Endothelial cell of umbilical vein (primary cell): ENCODE measurements at regions not wholly inside any gene's neighbourhood (a gene's known extent, or its start where the extent isn't known, plus 50 kb on each side); places are given as distances from the start of the nearest gene placed in this dataset.

Source experiments
- BruUV-seq: library from RNA; stranded (reverse); fragments of 400-500 nt; replicated peaks from 2 replicates; lab custom pipeline; 2021; lab: Mats Ljungman, UMichigan
- CTCF ChIA-PET: fragments of 300-600, 350-600 bp; sonication (Branson Sonifier 250); formaldehyde crosslinking; loops from one replicate; lab custom pipeline; 2021; ENCODE audit warnings: antibody characterized with exemption, inconsistent platforms; lab: Charles Lee
- POLR2A ChIA-PET: fragments of 300-600, 350-600 bp; sonication (Branson Sonifier 250); formaldehyde crosslinking; loops from one replicate; lab custom pipeline; 2021; ENCODE audit warnings: antibody characterized with exemption, inconsistent platforms; lab: Charles Lee
- DNase-seq: peaks from one replicate; pipeline ENCODE4 v3.0.0-alpha.2; 2011; ENCODE audit warnings: low read depth, low spot score
- FAIRE-seq: peaks from 2 replicates; lab custom pipeline; 2011; peaks lifted over from hg19 to GRCh38; lab: Jason Lieb, UNC
- H2AFZ ChIP-seq: 2 replicates; pipeline ENCODE4 v1.6.0; 2012; ENCODE audit warnings: low read depth, low read length, control low read depth, inconsistent platforms
- H3K27ac ChIP-seq: 2 replicates; pipeline ENCODE4 v1.5.1; 2011; ENCODE audit warnings: low read depth, mild to moderate bottlenecking, control low read depth, low read length, moderate library complexity; ENCODE audit not compliant: insufficient read depth
- H3K27me3 ChIP-seq, 2 experiments: 2 replicates each; pipeline versions ENCODE4 v1.6.0 to v1.6.1; 2011; ENCODE audit warnings: low read length in 2 of 2, mixed read lengths in 1 of 2; ENCODE audit not compliant: control insufficient read depth in 2 of 2, insufficient read depth in 2 of 2
- H3K36me3 ChIP-seq, 2 experiments: 2 replicates in 1 of 2; 3 replicates in 1 of 2; pipeline ENCODE4 v1.5.1; 2011; ENCODE audit warnings: low read length in 2 of 2, mild to moderate bottlenecking in 1 of 2, moderate library complexity in 1 of 2; ENCODE audit not compliant: control insufficient read depth in 2 of 2, insufficient read depth in 2 of 2; ENCODE audit errors: extremely low read depth in 1 of 2
- H3K4me1 ChIP-seq: 3 replicates; pipeline ENCODE4 v1.5.1; 2011; ENCODE audit warnings: mild to moderate bottlenecking, low read length; ENCODE audit not compliant: control insufficient read depth, insufficient read depth; ENCODE audit errors: extremely low read depth
- H3K4me2 ChIP-seq: 2 replicates; pipeline ENCODE4 v1.6.1; 2011; ENCODE audit warnings: low read length, control low read depth, mixed read lengths; ENCODE audit not compliant: insufficient read depth
- H3K4me3 ChIP-seq, 3 experiments: fragments of 200-600 bp in 1 of 3; sonication (generic), shearing (Covaris generic) in 1 of 3; replicated peaks in 1 of 3; 2 replicates each; pipeline ENCODE4 v1.5.1; 2011 to 2016; ENCODE audit warnings: control low read depth in 3 of 3, low read length in 3 of 3, mild to moderate bottlenecking in 2 of 3, inconsistent platforms in 1 of 3, low read depth in 1 of 3, moderate library complexity in 1 of 3; ENCODE audit not compliant: insufficient read depth in 1 of 3
- H3K79me2 ChIP-seq: 2 replicates; pipeline ENCODE4 v1.6.0; 2012; ENCODE audit warnings: low read length, inconsistent platforms; ENCODE audit not compliant: control insufficient read depth, insufficient read depth
- H3K9ac ChIP-seq: replicated peaks from 2 replicates; pipeline ENCODE3; 2011; ENCODE audit warnings: low read length, control low read depth; ENCODE audit not compliant: insufficient read depth; ENCODE audit errors: extremely low read depth
- H3K9me1 ChIP-seq: replicated peaks from 3 replicates; pipeline ENCODE4 v1.6.0; 2011; ENCODE audit warnings: mild to moderate bottlenecking, low read length; ENCODE audit not compliant: control insufficient read depth, insufficient read depth; ENCODE audit errors: extremely low read depth
- H3K9me3 ChIP-seq: replicated peaks from 2 replicates; pipeline ENCODE4 v1.5.1; 2012; ENCODE audit warnings: low read length, inconsistent platforms; ENCODE audit not compliant: control insufficient read depth, insufficient read depth
- H4K20me1 ChIP-seq: replicated peaks from 2 replicates; pipeline ENCODE3; 2011; ENCODE audit warnings: mild to moderate bottlenecking, low read length; ENCODE audit not compliant: control insufficient read depth, insufficient read depth; ENCODE audit errors: extremely low read depth
- EZH2 ChIP-seq: IDR thresholded peaks from 2 replicates; pipeline ENCODE4 v1.6.1; 2012; ENCODE audit warnings: borderline replicate concordance, low read depth, mild to moderate bottlenecking, moderate library complexity, low read length, inconsistent platforms; ENCODE audit not compliant: severe bottlenecking
- FOS ChIP-seq: IDR thresholded peaks from 2 replicates; pipeline ENCODE4 v1.6.1; 2011; ENCODE audit warnings: mild to moderate bottlenecking, low read length, moderate library complexity, borderline replicate concordance; ENCODE audit not compliant: insufficient read depth
- GATA2 ChIP-seq: IDR thresholded peaks from 2 replicates; pipeline ENCODE4 v1.7.0; 2011; ENCODE audit warnings: low read depth, mild to moderate bottlenecking, moderate library complexity, mixed read lengths, low read length; ENCODE audit not compliant: insufficient read length, insufficient read depth
- JUN ChIP-seq: IDR thresholded peaks from 2 replicates; pipeline ENCODE4 v1.6.1; 2011; ENCODE audit warnings: borderline replicate concordance, low read depth; ENCODE audit not compliant: insufficient read length, insufficient read depth
- MYC ChIP-seq: IDR thresholded peaks from one replicate; pipeline ENCODE4 v1.6.1; 2011; ENCODE audit warnings: mild to moderate bottlenecking, low read depth, low read length
- POLR2A ChIP-seq: IDR thresholded peaks from 2 replicates; pipeline ENCODE4 v1.6.1; 2012; ENCODE audit warnings: low read depth, mild to moderate bottlenecking, control low read depth, low read length
- POLR2AphosphoS5 ChIP-seq: IDR thresholded peaks from 2 replicates; pipeline ENCODE4 v1.6.1; 2012; ENCODE audit warnings: low read depth, mild to moderate bottlenecking, control low read depth, low read length, moderate library complexity; ENCODE audit not compliant: insufficient read depth
- dilution Hi-C: fragments of 300-500 bp; cut with MboI; formaldehyde crosslinking; loops from one replicate; pipeline ENCODE4 v1.15.0; 2019; ENCODE audit warnings: low sequenced_read_pairs; ENCODE audit not compliant: extremely low pct_ligation_motif_present
- intact Hi-C: fragments of 100-400 bp; cut with micrococcal nuclease; formaldehyde crosslinking; loops from one replicate; pipeline ENCODE4 v1.10.0; 2022
- TF ChIP-seq, protein P1 (sequence below), 2 donors: IDR thresholded peaks; 1 replicate in 1 of 2; 2 replicates in 1 of 2; pipeline ENCODE4 v1.5.1; 2011; ENCODE audit warnings: low read length in 2 of 2, mild to moderate bottlenecking in 2 of 2, moderate library complexity in 2 of 2, control low read depth in 1 of 2, inconsistent platforms in 1 of 2, low read depth in 1 of 2; ENCODE audit not compliant: insufficient read depth in 1 of 2; ENCODE audit errors: extremely low read depth in 1 of 2
- TF ChIP-seq, protein P2 (sequence below): IDR thresholded peaks from 2 replicates; pipeline ENCODE4 v1.6.1; 2011; ENCODE audit not compliant: insufficient read depth, insufficient read length

- no peaks in the 10 kb centered on the region for H3K27me3 ChIP-seq
- H3K4me1 ChIP-seq: no peaks in the 10 kb centered on the region
- no peak overlapping the region for H3K9ac ChIP-seq
- TF ChIP-seq FOS (no peak), POLR2A (no peak), EZH2 (no peak), POLR2AphosphoS5 (no peak), MYC (no peak), JUN (no peak), GATA2 (no peak)
- TF ChIP-seq, protein P1, sequence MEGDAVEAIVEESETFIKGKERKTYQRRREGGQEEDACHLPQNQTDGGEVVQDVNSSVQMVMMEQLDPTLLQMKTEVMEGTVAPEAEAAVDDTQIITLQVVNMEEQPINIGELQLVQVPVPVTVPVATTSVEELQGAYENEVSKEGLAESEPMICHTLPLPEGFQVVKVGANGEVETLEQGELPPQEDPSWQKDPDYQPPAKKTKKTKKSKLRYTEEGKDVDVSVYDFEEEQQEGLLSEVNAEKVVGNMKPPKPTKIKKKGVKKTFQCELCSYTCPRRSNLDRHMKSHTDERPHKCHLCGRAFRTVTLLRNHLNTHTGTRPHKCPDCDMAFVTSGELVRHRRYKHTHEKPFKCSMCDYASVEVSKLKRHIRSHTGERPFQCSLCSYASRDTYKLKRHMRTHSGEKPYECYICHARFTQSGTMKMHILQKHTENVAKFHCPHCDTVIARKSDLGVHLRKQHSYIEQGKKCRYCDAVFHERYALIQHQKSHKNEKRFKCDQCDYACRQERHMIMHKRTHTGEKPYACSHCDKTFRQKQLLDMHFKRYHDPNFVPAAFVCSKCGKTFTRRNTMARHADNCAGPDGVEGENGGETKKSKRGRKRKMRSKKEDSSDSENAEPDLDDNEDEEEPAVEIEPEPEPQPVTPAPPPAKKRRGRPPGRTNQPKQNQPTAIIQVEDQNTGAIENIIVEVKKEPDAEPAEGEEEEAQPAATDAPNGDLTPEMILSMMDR (IDR thresholded peaks at IDR 0.05; ENCODE audit: extremely low read depth in 1 of 2, insufficient read depth in 1 of 2, low read depth in 1 of 2, low read length in 2 of 2): no peak
- TF ChIP-seq, protein P2, sequence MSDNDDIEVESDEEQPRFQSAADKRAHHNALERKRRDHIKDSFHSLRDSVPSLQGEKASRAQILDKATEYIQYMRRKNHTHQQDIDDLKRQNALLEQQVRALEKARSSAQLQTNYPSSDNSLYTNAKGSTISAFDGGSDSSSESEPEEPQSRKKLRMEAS: no peak
- H3K79me2 ChIP-seq: no peaks in the 10 kb centered on the region
- H3K36me3 ChIP-seq: no peaks in the 10 kb centered on the region
- BruUV-seq: no TSS peak
- no peaks in the 10 kb centered on the region for H3K9me1 ChIP-seq
- CTCF ChIA-PET: no interaction called here
- dilution Hi-C loops: no loop called here
- no peak overlapping the region for H3K4me2 ChIP-seq
- H3K9me3 ChIP-seq: peaks cover 1% of the 10 kb centered on the region
- POLR2A ChIA-PET: no interaction called here
- H2AFZ ChIP-seq: no peak overlapping the region
- H3K4me3 ChIP-seq: no peak overlapping the region
- no peak overlapping the region for H3K27ac ChIP-seq
- H4K20me1 ChIP-seq: no peaks in the 10 kb centered on the region
- no peak for DNase-seq
- no peak for FAIRE-seq
- intact Hi-C loops: no loop called here
These were observed 301.8 kb downstream of the WDR11 start for GRCh38 chr10:121152935-121153334.
